ENCODE measurements at regions not wholly inside any gene's neighbourhood (a gene's known extent, or its start where the extent isn't known, plus 50 kb on each side); places are given as distances from the start of the nearest gene placed in this dataset.
A peak's percentile ranks its signal among the peaks of the same experiment; 100 is the strongest.

DNA sequence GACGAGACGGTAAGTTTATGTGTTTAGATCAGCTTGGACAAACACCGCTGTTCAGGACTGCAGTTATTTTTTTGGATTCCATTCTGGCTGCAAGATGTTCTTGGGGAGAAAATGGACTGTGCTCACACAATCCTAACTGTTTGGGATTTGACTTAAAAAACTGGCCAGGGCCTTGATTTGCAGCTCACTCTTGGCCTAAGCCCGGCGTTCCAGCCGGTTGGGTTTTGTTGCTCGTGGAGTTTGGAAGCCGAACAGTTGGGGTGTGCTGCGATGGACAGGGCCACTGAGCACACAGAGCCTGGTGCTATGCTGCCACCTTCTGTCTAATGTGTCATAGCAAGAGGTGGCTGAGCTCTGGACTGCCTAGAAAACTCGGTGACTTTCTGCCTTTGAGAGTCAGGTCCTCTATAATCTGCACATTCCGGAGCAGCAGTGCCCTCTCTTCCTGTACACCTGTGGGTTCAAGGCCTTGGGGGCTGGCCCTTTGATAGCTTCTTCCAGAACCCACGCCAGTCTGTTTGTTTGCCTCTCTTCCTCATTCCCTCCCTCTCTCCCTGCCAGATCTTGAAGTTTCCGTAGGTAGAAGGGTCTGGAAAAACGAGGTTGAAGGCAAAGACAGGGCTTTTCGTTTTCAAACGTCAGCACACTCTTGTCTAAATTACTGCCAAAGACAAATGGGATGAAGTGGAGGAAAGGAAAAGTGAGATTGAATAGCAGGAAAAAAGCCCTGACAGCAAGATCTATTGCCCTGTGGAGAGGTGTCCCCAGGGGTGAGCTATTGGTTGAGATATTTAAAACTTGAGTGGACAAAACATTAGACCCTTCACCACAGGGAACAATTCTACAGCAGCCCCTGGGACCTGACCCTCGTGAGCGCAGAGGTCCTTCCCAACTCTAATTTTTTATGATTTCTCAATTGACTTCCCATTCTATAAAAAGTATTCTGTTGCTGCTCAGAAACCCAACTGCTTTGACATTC lies 167.5 kb upstream of the HABP2 start:
- Mint-ChIP-seq H3K4me1 (ENCODE audit: low read depth) (peaks cover 59% of the 10 kb centered on the region), H3K27me3 (ENCODE audit: low read depth) (no peaks in the 10 kb centered on the region), H3K9me3 (ENCODE audit: low read depth) (no peaks in the 10 kb centered on the region), H3K36me3 (ENCODE audit: low read depth) (no peaks in the 10 kb centered on the region), H3K27ac (ENCODE audit: unreplicated experiment) (peak overlapping the region; percentile 71), H3K4me3 (ENCODE audit: unreplicated experiment) (peak overlapping the region; percentile 23)
- TF ChIP-seq, protein P1, sequence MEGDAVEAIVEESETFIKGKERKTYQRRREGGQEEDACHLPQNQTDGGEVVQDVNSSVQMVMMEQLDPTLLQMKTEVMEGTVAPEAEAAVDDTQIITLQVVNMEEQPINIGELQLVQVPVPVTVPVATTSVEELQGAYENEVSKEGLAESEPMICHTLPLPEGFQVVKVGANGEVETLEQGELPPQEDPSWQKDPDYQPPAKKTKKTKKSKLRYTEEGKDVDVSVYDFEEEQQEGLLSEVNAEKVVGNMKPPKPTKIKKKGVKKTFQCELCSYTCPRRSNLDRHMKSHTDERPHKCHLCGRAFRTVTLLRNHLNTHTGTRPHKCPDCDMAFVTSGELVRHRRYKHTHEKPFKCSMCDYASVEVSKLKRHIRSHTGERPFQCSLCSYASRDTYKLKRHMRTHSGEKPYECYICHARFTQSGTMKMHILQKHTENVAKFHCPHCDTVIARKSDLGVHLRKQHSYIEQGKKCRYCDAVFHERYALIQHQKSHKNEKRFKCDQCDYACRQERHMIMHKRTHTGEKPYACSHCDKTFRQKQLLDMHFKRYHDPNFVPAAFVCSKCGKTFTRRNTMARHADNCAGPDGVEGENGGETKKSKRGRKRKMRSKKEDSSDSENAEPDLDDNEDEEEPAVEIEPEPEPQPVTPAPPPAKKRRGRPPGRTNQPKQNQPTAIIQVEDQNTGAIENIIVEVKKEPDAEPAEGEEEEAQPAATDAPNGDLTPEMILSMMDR (IDR thresholded peaks at IDR 0.05) = peak; percentile 96
- DNase-seq (ENCODE audit: low spot score) = no peak

DNA sequence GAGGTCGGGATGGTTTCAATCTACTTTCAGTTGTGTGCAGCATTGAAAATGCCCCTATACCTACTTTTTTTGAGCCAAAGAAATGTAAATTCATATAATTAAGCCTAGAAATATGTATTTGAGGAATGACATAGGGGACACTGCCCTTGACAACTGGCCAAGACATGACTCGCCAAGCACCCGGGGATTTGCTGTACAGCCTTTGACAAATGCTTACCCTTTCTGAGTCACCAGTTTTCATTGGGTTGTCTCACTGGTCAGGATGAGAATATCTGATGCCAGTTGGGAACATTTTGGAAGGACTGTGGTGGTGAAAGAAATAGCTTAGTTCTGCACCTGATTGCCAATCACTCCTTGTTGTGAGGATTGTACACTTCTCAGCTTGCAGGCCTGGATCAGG lies 166.8 kb upstream of the HABP2 start:
- no peak for DNase-seq (ENCODE audit: low spot score)

DNA sequence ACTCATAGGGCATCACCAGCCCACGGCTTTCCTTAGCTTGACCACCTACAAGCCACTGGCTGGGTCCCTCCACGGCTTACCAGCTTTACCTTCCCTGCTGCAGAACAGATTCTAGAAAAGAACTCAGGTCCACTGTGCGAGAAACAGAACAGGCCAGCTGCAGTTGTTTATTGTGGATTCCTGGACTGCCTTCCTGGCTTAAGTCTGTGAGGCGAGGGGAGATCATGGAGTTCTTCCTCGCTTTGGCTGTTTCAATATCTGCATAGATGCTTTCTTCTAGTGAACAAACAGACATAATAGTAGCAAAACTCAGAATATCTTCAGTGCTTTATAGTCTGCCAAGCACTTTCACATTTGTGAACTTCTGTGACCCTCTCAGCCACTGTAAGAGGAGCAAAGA lies 162.9 kb upstream of the HABP2 start:
- Mint-ChIP-seq H3K27me3 (ENCODE audit: low read depth) (no peaks in the 10 kb centered on the region), H3K36me3 (ENCODE audit: low read depth) (no peaks in the 10 kb centered on the region), H3K4me1 (ENCODE audit: low read depth) (peaks cover 18% of the 10 kb centered on the region), H3K4me3 (ENCODE audit: unreplicated experiment) (no peak overlapping the region), H3K9me3 (ENCODE audit: low read depth) (no peaks in the 10 kb centered on the region), H3K27ac (ENCODE audit: unreplicated experiment) (no peak overlapping the region)
- TF ChIP-seq, protein P1 (IDR thresholded peaks at IDR 0.05) = no peak
- no peak for DNase-seq (ENCODE audit: low spot score)

More for the DNA sequence above, 166.8 kb upstream of the HABP2 start:
- H3K27ac Mint-ChIP-seq (ENCODE audit: unreplicated experiment) = peak overlapping the region; percentile 71
- TF ChIP-seq, protein P1 (IDR thresholded peaks at IDR 0.05) = no peak
- no peaks in the 10 kb centered on the region for H3K9me3 Mint-ChIP-seq (ENCODE audit: low read depth)
- no peak overlapping the region for H3K4me3 Mint-ChIP-seq (ENCODE audit: unreplicated experiment)
- H3K4me1 Mint-ChIP-seq (ENCODE audit: low read depth) = peaks cover 58% of the 10 kb centered on the region
- H3K27me3 Mint-ChIP-seq (ENCODE audit: low read depth) = no peaks in the 10 kb centered on the region
- no peaks in the 10 kb centered on the region for H3K36me3 Mint-ChIP-seq (ENCODE audit: low read depth)

DNA sequence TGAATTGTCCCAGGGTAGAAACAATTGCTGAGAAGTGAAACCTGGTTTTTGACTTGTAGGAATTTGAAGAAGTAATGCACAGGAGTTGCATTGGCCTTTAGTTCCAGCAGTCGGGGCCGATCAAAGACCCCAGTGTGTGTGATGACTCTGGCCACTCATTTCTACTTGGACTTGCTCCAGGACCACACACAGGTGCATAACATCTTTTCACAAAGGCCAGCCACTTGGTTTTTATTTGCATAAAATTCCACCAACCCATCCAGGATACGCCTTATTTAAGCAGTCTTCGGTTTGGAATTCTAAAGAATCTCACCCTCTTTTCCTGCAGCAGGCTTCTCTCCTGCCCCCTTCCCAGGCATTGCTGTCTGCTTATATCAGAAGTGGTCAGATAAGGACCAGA lies 162.0 kb upstream of the HABP2 start:
- H3K36me3 Mint-ChIP-seq (ENCODE audit: low read depth) = no peaks in the 10 kb centered on the region
- no peak overlapping the region for H3K27ac Mint-ChIP-seq (ENCODE audit: unreplicated experiment)
- H3K4me3 Mint-ChIP-seq (ENCODE audit: unreplicated experiment) = no peak overlapping the region
- peaks cover 9% of the 10 kb centered on the region for H3K4me1 Mint-ChIP-seq (ENCODE audit: low read depth)
- no peaks in the 10 kb centered on the region for H3K9me3 Mint-ChIP-seq (ENCODE audit: low read depth)
- no peak for DNase-seq (ENCODE audit: low spot score)
- TF ChIP-seq, protein P1 (IDR thresholded peaks at IDR 0.05) = no peak
- no peaks in the 10 kb centered on the region for H3K27me3 Mint-ChIP-seq (ENCODE audit: low read depth)

DNA sequence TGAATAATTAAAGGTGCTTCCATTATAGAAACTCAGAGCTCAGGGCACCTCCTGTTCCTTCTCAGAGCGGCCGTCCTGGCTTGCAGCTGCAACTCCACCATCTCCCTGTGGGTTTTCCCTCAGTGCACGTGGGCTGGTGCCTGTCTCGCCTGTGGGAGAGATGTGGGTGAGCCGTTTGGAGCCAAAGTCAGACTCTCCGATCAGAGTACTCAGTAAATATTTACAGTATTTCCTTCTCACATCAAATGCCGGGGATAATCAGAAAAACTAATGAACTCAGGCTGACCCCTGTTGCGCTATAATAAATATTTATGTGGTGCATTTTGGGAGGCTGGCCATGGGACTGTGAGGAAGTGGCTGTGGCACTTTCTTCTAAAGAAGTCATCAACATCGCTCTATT lies 155.8 kb upstream of the HABP2 start:
- no peak overlapping the region for H3K4me3 Mint-ChIP-seq (ENCODE audit: unreplicated experiment)
- no peaks in the 10 kb centered on the region for H3K36me3 Mint-ChIP-seq (ENCODE audit: low read depth)
- TF ChIP-seq, protein P1 (IDR thresholded peaks at IDR 0.05) = no peak
- no peaks in the 10 kb centered on the region for H3K9me3 Mint-ChIP-seq (ENCODE audit: low read depth)
- no peaks in the 10 kb centered on the region for H3K27me3 Mint-ChIP-seq (ENCODE audit: low read depth)
- H3K4me1 Mint-ChIP-seq (ENCODE audit: low read depth) = peaks cover 4% of the 10 kb centered on the region
- H3K27ac Mint-ChIP-seq (ENCODE audit: unreplicated experiment) = no peak overlapping the region
- no peak for DNase-seq (ENCODE audit: low spot score)
